ENCODE measurements at regions not wholly inside any gene's neighbourhood (a gene's known extent, or its start where the extent isn't known, plus 50 kb on each side); places are given as distances from the start of the nearest gene placed in this dataset.

GRCh38 chr3:194014756-194015155, 121.2 kb upstream of the HES1 start:
- TF ChIP-seq CTCF (IDR thresholded peaks at IDR 0.05) = no peak
- TF ChIP-seq POLR2A (IDR thresholded peaks at IDR 0.05) = no peak

All from esophagus squamous epithelium (tissue), 4 donors.